Dedifferentiated amniotic fluid mesenchymal stem cell (primary cell): ENCODE measurements at regions not wholly inside any gene's neighbourhood (a gene's known extent, or its start where the extent isn't known, plus 50 kb on each side); places are given as distances from the start of the nearest gene placed in this dataset.
"Not testable (repeated sequence)": the region's sequence is repeated elsewhere in the genome, so short reads cannot be mapped to it uniquely, and the experiment has no call there.

Source experiments
- DNase-seq: peaks from one replicate; pipeline ENCODE4 v3.0.0-alpha.2; 2016; ENCODE audit errors: extremely low spot score

DNA sequence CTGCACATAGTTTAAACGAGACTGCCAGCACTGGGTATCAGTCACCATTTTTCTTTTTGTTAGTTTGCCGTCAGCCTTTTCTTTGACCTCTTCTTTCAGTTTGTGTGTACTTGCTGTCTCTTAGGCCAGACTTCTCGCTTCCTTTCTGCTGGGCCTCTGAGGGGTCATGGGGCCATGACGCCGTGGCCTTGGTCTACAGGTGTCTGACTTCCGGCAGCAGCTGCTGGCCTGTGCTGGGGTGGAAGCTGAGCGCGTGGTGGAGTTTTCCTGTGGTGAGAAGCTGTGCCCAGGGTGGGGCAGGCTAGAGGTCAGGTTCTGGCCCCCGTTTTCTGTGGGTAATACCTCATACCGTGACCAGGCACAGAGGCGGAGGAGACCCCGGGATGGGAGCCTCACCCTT, 101.6 kb upstream of the PZP start:
- not testable (repeated sequence) for DNase-seq

DNA sequence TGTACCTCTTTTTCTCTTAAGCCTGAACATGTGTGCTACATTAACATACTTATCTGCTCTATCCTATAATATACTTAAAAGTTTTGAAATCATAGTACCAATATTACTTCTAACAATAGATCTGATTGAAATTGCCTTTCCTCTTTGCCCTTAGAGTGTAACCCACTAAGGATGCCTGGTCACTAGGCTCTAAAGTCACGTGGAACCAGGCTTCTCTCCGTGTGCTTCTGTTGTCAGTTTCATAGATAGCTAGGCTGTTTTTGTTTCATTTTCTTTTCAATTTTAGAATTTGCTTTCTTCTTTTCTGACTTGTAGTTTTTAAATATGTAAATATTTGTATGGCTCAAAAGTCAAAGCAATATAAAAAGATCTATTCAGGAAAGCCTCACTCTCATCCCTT, 100.5 kb upstream of the PZP start:
- DNase-seq = not testable (repeated sequence)

- DNase-seq = not testable (repeated sequence)
Observed at GRCh38 chr12:9308163-9308562, 100.0 kb upstream of the PZP start.

DNA sequence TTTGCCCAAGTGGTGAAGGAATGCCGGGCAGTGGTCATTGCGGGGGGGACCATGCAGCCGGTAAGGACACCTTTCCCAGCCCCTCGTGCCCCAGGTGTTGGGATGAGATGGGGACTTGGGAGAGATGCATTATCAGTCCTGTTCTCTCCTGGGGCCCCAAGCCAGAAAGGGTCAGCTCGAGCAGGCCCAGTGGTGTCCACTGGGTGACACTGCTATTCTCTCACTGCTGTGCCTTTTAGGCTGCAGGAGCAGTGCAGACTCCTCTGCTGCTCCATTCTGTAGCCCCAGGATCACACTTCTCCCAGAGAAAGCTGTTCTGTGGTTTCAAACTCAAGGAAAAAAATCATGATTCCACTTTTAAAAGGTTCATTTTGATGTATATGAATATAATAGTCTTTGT, 99.1 kb upstream of the PZP start:
- not testable (repeated sequence) for DNase-seq

DNA sequence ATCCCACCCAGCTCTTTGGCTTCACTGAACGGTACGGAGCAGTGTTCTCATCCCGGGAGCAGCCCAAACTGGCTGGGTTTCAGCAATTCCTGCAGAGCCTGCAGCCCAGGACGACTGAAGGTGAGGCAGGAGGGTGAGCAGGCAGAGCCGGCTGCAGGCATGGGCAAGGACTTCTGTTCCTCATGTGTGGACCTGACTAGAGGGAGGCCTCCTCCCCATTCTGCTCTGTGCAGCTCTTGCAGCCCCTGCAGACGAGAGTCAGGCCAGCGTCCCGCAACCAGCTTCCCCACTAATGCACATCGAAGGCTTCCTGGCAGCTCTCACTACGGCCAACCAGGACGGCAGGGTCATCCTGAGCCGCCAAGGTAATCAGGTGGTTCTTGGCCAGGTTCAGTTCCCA, 97.8 kb upstream of the PZP start:
- not testable (repeated sequence) for DNase-seq

DNA sequence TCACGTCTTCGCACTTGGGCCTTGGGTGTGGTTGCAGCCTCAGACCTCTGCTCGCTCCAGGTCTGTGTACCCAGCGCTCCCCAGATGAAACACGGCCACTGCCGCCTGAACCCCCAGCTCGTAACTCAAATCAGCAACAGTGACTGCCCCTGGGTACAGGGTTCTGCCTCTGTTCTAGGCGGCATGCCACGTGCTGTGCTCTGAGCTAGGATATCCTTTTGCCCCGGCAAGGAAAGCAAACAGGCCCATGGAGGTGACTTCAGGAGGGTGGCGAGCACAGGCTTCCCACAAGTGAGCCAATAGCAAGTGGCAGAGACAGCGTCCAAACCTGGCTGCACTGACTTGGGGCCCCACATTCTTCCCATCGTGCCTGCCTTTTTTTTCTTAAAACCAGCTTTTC, 96.3 kb upstream of the PZP start:
- not testable (repeated sequence) for DNase-seq

- not testable (repeated sequence) for DNase-seq
Observed at GRCh38 chr12:9295872-9296271, 87.7 kb upstream of the PZP start.

- DNase-seq = not testable (repeated sequence)
Observed at GRCh38 chr12:9294072-9294620, 86.0 kb upstream of the PZP start.

DNA sequence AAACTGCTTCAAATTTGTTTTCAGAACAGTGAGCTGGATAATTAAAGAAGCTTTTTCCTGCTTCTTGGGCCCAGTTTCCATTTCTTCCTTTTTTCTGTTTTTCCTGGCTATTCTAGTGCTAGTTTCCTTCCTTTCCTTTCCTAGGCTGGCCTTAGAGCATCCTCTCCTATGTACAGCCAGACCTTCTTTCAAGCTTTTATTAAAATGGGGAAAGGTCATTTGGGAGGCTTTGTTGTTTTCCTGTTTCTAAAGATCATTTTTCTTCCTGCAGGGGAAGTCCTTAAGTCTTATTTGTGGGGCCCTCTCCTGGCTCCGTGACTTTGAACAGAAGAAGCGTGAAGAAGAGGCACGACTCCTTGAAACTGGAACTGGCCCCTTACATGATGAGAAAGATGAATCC, 85.2 kb upstream of the PZP start:
- not testable (repeated sequence) for DNase-seq

GRCh38 chr12:9289984-9290383, 81.8 kb upstream of the PZP start:
- DNase-seq = not testable (repeated sequence)

DNA sequence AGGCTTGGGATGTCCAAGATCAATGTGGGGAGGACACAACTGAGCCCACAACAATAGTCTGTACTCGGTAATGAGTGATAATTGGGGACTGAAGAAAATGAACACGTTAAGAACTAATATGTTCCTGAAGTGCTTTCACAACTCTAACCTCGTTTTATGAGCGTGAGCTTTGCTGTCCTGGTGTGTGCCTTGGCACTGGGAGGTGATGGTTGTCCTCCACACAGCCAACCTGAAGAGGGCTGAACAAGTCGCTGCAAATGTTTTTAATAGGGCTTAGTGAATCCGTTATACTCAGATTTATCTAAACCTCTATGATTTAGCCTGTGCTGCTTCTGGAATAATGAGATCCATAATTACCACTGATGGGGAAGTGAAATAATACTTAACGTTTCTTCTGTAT, 76.5 kb upstream of the PZP start:
- not testable (repeated sequence) for DNase-seq

DNA sequence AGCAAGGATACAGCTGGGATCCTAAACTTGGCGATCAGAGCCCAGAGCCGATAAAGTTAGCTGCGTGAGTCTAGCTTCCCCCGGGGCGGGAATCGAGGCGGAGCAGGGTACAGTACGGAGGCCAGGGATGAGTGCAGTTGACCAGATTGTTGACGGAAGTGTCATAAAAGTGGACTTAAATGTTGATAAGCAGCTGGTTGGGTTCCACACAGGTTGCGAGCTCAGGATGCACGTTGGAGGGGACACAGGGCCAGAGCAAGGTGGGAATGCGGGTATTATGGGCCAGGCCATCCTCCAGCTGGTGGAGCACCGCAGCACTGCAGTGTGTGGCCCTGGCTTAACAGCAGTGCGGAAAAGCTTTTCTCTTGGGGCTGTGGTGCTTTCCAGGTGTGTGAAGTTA, 76.0 kb upstream of the PZP start:
- not testable (repeated sequence) for DNase-seq

DNA sequence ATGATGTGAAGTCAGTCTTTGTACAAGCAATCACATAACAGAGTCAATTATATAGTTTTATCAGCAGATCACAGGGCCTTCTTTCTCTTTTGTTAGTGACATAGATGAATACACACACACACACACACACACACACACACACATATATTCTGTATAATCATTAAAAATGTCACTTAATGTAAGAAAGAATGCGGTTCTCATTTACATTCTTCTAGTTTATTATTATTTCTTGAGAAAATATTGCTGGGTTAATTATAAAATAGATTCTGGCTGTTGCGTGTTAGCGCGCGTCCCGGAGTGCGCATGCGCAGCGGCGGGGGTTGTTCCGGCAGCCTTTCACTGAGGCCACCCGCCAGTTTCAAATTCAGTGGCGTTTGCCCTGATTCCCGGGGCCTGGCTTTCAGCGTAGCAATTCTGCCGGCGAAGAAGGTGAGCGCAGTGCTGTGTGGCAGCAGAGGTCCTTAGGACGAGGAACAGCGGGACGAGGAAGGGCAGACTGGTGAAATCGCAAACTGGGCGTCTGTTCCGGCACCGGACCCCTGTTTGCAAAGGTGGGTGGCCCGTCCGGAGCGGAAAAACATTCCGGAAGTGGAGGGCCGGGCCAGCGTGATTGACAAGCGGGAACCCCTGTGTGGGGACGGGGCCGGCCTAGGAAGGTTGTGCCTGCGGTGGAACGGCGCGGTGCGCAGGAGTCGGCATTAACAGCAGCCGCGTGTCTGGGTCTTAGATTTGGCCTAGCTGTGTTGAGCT, 75.3 kb upstream of the PZP start:
- DNase-seq = peak; percentile 32

DNA sequence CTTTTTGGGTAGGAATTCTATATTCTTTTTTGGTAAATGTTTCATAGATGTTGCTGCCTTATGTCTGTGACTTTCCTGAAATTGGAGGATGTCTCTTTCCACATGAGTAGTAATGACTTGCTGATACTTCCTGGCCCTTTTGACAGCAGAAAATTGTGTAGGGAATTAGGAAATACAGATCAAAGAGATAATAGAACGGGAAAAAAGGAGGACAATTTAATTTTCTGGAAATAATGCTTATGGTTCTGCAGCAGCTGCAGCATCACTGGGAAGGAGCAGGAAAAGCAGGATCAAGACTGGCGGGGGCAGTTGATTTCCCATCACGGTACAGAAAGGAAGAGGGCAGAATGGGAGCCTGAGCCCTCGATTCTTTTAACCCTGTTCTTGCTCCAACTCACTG, 68.8 kb upstream of the PZP start:
- DNase-seq = no peak

DNA sequence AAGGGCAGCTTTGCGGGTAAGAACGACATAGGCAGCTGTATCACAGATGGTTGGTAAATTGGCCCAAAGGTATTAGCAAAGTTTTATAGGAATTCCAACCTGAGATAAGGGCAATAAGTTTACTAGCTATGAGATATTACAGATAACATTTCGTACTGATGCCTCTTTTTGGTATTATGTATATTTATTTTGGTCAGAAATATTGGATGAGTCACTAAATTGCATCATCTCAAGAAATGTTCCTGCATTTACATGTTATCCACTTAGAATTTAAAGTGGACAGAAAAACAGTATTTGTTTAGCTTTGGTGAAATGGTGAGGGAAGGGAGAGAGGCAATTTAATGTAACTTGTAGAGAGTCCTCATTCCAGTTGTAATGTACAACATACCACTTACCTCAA, 65.1 kb upstream of the PZP start:
- DNase-seq = peak; percentile 49

- DNase-seq = no peak
Observed at GRCh38 chr12:9271875-9272274, 63.7 kb upstream of the PZP start.

GRCh38 chr12:9264546-9264945, 56.4 kb upstream of the PZP start:
- no peak for DNase-seq

DNA sequence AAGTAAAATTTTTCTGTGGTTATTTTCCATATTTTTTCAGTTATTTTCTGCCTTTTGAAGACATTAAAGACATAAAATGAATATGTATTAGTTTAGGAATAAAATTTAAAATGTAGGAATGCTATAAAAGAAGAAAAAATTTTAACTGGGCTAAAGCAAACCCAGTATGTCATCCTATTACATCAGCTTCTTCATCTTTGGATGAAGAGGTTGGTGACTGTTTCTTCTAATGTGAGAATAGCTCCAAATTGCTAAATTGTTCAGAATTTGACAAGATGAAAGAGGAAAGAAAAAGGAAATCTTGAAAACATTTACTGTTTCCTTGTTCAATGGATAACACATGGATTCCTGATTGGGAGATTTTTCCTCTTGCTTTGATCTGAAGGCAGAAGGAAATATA, 52.7 kb upstream of the PZP start:
- DNase-seq = no peak

GRCh38 chr12:9258676-9259075, 50.5 kb upstream of the PZP start:
- DNase-seq = no peak
